Type B pancreatic cell (in vitro differentiated cells): ENCODE measurements at regions not wholly inside any gene's neighbourhood (a gene's known extent, or its start where the extent isn't known, plus 50 kb on each side); places are given as distances from the start of the nearest gene placed in this dataset.

Source experiments
- DNase-seq: peaks from one replicate; pipeline ENCODE4 v3.0.0; 2021; ENCODE audit warnings: mixed read lengths; ENCODE audit not compliant: unreplicated experiment; ENCODE audit errors: extremely low spot score
- H3K27ac Mint-ChIP-seq: 2 replicates; pipeline ENCODE4 v1.8.0; 2021; ENCODE audit warnings: mild to moderate bottlenecking, mixed read lengths
- H3K27me3 Mint-ChIP-seq: 2 replicates; pipeline ENCODE4 v1.8.0; 2021; ENCODE audit warnings: mixed read lengths
- H3K36me3 Mint-ChIP-seq: 2 replicates; pipeline ENCODE4 v1.8.0; 2021; ENCODE audit warnings: mixed read lengths
- H3K4me1 Mint-ChIP-seq: one replicate; pipeline ENCODE4 v1.8.0; 2021; ENCODE audit warnings: mixed read lengths; ENCODE audit not compliant: unreplicated experiment
- H3K4me3 Mint-ChIP-seq: 2 replicates; pipeline ENCODE4 v1.8.0; 2021; ENCODE audit warnings: mild to moderate bottlenecking, mixed read lengths
- H3K9me3 Mint-ChIP-seq: 2 replicates; pipeline ENCODE4 v1.8.0; 2021; ENCODE audit warnings: mixed read lengths
- TF ChIP-seq, protein P1 (sequence below): fragments of 200-600 bp; sonication (generic); conservative IDR thresholded peaks from 2 replicates; pipeline ENCODE4 v1.5.0; 2021; ENCODE audit warnings: antibody characterized with exemption, mild to moderate bottlenecking

GRCh38 chr1:29860056-29860455, 623.7 kb downstream of the PTPRU start:
- H3K4me3 Mint-ChIP-seq, result no peak overlapping the region
- no peaks in the 10 kb centered on the region for H3K36me3 Mint-ChIP-seq
- no peak for DNase-seq
- peaks cover 8% of the 10 kb centered on the region for H3K4me1 Mint-ChIP-seq
- H3K27ac Mint-ChIP-seq, result no peak overlapping the region
- TF ChIP-seq, protein P1, sequence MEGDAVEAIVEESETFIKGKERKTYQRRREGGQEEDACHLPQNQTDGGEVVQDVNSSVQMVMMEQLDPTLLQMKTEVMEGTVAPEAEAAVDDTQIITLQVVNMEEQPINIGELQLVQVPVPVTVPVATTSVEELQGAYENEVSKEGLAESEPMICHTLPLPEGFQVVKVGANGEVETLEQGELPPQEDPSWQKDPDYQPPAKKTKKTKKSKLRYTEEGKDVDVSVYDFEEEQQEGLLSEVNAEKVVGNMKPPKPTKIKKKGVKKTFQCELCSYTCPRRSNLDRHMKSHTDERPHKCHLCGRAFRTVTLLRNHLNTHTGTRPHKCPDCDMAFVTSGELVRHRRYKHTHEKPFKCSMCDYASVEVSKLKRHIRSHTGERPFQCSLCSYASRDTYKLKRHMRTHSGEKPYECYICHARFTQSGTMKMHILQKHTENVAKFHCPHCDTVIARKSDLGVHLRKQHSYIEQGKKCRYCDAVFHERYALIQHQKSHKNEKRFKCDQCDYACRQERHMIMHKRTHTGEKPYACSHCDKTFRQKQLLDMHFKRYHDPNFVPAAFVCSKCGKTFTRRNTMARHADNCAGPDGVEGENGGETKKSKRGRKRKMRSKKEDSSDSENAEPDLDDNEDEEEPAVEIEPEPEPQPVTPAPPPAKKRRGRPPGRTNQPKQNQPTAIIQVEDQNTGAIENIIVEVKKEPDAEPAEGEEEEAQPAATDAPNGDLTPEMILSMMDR, result no peak
- H3K27me3 Mint-ChIP-seq, result peaks cover 12% of the 10 kb centered on the region
- H3K9me3 Mint-ChIP-seq, result peaks cover 3% of the 10 kb centered on the region

- H3K4me1 Mint-ChIP-seq, result peaks cover 13% of the 10 kb centered on the region
- no peak for DNase-seq
- TF ChIP-seq, protein P1, result no peak
- H3K9me3 Mint-ChIP-seq, result peaks cover 3% of the 10 kb centered on the region
- H3K36me3 Mint-ChIP-seq, result no peaks in the 10 kb centered on the region
- H3K4me3 Mint-ChIP-seq, result no peak overlapping the region
- peaks cover 16% of the 10 kb centered on the region for H3K27me3 Mint-ChIP-seq
- H3K27ac Mint-ChIP-seq, result no peak overlapping the region
These were observed 622.8 kb downstream of the PTPRU start for GRCh38 chr1:29859126-29859525.

- Mint-ChIP-seq H3K36me3 (no peaks in the 10 kb centered on the region), H3K4me1 (peaks cover 13% of the 10 kb centered on the region), H3K27me3 (peaks cover 16% of the 10 kb centered on the region), H3K9me3 (peaks cover 3% of the 10 kb centered on the region), H3K4me3 (no peak overlapping the region), H3K27ac (no peak overlapping the region)
- no peak for DNase-seq
- TF ChIP-seq, protein P1, result no peak
These were observed 622.3 kb downstream of the PTPRU start for GRCh38 chr1:29858646-29859045.

- TF ChIP-seq, protein P1, result no peak
- H3K9me3 Mint-ChIP-seq, result peaks cover 2% of the 10 kb centered on the region
- H3K27ac Mint-ChIP-seq, result no peak overlapping the region
- peaks cover 18% of the 10 kb centered on the region for H3K4me1 Mint-ChIP-seq
- H3K27me3 Mint-ChIP-seq, result peaks cover 22% of the 10 kb centered on the region
- DNase-seq, result no peak
- H3K4me3 Mint-ChIP-seq, result no peak overlapping the region
- H3K36me3 Mint-ChIP-seq, result no peaks in the 10 kb centered on the region
These were observed 620.2 kb downstream of the PTPRU start for GRCh38 chr1:29856340-29857114.

DNA sequence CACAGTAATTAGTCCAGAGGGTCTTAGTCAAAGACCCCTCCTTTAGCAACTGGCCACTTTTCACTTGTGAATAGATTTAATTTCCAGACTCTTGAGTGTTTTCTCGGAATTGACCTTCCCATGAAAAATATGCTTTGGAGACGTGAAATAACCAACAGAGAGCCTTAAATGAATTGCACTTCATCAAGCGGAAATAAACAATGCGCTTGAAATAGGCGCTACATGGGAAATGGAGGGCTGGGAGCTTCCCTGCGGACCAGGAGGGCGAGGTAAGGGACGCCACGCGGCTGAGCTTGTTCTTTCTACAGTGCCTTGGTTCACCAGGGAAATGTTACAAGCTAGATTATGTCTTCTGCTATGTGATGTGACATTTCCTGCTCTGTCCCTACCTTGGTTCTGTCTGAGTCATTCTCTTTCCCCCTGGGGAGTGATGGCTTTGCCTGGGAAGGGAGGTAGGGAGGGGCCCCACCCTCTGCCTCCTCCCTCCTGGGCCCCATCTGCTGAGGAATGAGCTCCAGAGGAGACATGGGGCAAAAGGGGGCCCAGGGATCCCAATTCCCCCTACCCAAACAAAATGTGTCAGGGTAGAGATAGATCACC, 619.3 kb downstream of the PTPRU start:
- no peaks in the 10 kb centered on the region for H3K36me3 Mint-ChIP-seq
- TF ChIP-seq, protein P1, result no peak
- no peak overlapping the region for H3K27ac Mint-ChIP-seq
- DNase-seq, result no peak
- H3K4me3 Mint-ChIP-seq, result no peak overlapping the region
- H3K9me3 Mint-ChIP-seq, result no peaks in the 10 kb centered on the region
- H3K27me3 Mint-ChIP-seq, result peaks cover 27% of the 10 kb centered on the region
- H3K4me1 Mint-ChIP-seq, result peaks cover 20% of the 10 kb centered on the region
